ENCODE measurements at regions not wholly inside any gene's neighbourhood (a gene's known extent, or its start where the extent isn't known, plus 50 kb on each side); places are given as distances from the start of the nearest gene placed in this dataset.

DNA sequence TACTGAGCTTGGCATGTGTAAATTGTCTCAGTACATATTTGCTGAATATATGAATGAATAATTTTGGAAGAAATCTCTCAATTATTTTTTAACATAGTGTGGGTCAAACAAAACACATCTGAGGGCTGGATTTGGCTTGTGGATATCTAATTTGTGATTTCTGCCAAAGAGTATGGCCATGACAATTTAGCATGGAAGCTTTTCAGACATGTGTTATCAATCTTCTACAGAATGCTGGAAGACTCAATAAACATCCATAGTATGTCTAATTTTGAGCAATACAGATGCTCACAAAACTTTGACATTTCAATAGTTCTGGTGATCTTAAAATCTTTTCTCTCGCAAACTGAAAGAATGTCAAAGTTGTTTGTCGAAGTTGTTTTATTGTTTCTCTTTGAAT lies 214.1 kb upstream of the ANKH start:
- TF ChIP-seq POLR2AphosphoS5 (IDR thresholded peaks at IDR 0.05; ENCODE audit: insufficient read depth, low read depth, low read length) (no peak), POLR2A (IDR thresholded peaks at IDR 0.05; ENCODE audit: low read depth, low read length) (no peak)
- TF ChIP-seq, protein P1, sequence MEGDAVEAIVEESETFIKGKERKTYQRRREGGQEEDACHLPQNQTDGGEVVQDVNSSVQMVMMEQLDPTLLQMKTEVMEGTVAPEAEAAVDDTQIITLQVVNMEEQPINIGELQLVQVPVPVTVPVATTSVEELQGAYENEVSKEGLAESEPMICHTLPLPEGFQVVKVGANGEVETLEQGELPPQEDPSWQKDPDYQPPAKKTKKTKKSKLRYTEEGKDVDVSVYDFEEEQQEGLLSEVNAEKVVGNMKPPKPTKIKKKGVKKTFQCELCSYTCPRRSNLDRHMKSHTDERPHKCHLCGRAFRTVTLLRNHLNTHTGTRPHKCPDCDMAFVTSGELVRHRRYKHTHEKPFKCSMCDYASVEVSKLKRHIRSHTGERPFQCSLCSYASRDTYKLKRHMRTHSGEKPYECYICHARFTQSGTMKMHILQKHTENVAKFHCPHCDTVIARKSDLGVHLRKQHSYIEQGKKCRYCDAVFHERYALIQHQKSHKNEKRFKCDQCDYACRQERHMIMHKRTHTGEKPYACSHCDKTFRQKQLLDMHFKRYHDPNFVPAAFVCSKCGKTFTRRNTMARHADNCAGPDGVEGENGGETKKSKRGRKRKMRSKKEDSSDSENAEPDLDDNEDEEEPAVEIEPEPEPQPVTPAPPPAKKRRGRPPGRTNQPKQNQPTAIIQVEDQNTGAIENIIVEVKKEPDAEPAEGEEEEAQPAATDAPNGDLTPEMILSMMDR (IDR thresholded peaks at IDR 0.05; ENCODE audit: extremely low read depth in 1 of 2, insufficient read depth in 1 of 2, low read depth in 1 of 2, low read length in 2 of 2): no peak

All from endothelial cell of umbilical vein (primary cell).